ENCODE measurements at regions not wholly inside any gene's neighbourhood (a gene's known extent, or its start where the extent isn't known, plus 50 kb on each side); places are given as distances from the start of the nearest gene placed in this dataset.
"Not testable (repeated sequence)": the region's sequence is repeated elsewhere in the genome, so short reads cannot be mapped to it uniquely, and the experiment has no call there.

DNA sequence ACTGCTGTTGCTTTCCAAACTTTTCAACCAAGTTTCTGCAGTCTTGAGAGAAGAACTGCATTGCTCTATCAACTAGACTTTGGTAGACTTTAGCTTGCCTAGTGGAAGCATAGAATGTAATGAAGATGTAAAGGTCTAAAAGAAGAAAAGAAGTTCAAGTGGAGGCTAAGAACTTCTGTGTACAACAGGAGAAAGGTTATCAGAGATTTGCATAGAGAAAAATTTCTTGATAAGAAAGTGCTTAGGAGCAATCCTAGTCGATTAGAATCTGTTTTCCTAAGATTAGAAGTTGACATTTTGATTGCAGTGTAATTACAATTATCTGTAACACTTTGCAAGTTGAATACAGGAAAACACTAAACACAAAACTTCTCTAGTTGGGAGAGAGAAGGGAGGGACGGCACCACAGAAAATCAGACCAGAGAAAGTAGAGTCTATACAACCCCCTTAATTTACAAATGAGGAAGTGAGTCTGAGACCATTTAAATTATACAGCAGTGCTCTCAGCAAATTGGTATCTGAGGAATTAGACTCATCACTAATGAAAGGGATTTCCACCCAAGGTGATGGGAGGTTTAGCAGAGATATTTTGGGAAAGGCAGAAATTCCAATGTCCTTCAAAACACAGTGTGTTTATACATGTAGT, 194.3 kb upstream of the MARCKS start:
- no peak for DNase-seq

DNA sequence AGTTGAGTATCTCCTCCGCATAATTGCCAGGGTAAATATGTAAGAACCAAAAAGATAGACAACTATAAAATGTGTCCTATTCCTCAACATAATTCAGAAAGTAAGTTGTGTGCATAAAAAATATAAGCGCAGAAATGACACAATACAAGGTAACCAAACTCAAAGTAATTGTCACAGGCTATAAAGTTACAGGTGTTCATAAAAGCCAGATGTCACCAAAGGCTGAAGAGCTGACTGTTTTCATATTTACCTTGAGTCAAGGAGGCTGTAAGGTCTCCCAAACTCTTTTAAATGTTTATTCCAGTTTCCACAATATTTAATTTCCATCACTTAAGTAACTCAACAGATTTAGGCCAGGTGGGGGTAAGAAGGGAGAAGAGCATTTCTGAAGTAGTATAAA, 192.2 kb upstream of the MARCKS start:
- no peak for DNase-seq

DNA sequence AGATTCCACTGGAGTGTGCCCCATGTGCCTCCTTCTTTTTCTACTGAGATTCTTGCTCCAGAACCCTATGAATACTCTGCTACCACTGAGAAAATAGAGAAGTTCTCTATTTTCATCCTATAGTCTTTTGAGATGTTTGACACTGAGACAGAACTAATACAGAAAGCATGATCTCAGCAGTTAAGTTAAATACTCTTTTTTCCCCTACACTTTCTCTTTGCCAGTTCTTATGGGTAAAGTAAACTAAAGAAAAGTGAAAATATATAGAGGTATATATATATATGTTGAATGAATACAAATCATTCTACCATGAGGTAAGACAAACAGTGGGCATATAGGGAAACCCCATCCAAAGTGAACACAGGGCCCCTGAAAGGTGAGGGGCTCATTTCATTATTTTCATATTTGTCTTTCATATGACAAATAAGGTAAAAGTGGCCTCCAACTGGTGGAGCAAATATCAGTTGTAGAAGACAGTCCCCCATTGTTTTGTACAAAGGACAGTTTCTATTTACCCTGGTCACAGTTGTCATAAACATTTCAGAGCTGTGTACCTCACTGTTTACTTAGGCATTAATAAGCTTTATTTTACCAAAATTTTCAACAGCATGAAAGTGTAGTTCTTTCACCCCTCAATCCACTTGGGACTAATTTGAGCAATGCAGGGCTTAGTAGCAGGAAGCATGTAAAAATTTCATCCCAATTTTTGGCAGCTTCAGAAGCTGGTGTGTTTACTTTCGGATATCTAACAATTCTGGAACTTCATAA, 188.3 kb upstream of the MARCKS start:
- DNase-seq = no peak

DNA sequence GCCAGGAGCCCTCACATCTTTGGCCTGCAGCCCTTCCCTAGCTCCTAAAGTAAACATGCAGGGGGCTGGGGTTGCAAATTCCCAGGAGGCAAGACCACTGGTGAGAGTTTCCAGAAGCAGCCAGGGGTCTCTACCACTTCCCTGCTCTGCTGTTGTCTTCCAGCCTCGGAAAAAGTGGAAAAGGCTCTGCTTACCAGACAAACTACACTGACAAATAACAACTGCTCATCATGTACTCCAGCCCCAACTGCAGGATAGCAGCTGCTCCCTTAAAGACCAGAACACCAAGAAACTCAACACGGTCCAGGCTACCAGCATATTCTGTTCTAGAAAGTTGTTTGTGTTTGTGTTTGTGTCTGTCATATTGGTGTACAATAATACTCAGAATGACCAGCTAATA, 187.5 kb upstream of the MARCKS start:
- no peak for DNase-seq

DNA sequence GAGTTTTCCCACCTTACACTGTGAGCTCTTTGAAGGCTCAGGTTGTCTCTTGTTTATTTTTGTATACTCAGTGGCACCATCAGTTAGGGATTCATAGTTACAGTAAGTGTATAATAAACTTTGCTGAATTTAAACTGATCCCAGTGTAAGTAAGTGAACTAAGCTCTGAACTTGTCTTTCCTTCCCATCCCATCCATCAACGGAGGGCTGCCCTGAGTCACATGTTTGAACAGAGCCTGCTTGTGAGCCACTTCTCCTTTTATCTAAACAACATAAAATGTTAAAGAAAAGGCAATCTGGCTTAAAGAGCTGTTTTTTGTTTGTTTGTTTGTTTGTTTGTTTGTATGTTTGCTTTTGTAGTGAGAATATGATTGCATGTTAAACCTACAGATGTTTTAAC, 185.7 kb upstream of the MARCKS start:
- DNase-seq = no peak

DNA sequence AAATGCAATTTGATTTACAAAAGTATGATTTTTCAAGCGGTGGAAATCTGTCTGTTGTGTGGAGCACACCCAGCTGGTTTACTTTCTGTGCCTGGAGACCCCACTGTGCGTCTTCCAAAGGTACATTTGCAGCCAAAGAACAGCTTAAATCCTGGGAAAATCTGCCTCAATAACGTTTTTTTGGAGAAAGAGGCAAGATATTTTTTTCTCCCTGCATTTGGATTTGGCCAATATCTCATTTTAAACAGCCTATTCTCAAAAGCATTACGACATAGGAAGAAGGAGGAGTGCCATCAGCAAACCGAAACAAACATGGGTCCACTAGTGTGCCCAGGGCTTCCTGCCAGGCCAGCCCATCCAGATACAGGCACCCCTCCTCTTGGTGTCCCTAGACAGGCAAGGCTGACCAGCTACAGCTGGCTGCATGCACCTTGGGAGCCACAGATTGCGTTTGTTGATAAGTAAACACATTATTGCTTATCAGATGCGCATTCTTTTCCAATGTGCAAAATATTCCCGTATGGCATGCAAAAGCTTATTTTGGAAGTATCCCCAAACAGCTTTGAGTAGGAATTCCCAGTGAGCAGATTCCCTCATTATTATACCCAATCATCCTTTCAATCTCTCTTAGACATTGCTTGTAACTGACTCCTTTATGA, 184.5 kb upstream of the MARCKS start:
- DNase-seq = peak; percentile 57

GRCh38 chr6:113674075-113674474, 183.1 kb upstream of the MARCKS start:
- DNase-seq = no peak

DNA sequence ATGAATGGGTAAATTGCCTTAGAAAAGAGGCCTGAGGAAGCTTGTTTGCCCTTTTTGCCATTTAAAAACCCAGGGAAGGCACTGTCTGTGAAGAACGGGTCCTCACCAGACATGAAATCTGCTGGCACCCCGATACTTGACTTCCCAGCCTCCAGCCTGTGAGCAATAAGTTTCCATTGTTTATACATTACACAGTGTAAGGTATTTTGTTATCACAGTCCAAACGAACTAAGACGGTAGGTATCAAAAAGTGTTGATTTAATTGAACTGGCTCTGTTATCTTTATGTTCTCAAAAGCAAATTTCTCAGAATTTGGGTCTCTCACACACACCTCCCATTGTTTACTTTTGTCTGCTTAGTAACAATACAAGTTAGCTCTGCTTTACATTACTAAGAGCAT, 181.1 kb upstream of the MARCKS start:
- DNase-seq = no peak

DNA sequence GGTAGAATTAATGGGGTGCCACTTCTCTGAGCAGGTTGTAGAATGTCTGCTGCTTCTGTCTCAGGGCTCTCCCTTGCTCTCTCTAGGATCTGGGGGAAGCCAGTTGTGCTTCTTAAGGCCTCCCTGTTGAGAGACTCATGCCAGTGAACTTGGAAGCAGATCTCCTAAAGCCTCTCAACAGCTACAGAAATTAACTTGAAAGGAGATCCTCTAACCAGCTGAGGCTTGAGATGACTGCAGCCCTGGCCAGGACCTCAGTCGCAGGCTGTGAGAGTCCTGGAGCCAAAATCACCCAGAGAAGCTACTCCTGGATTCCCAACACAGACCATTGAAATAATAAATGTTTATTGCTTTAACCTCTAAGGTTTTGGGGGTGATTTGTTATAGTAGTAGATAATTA, 180.2 kb upstream of the MARCKS start:
- no peak for DNase-seq

DNA sequence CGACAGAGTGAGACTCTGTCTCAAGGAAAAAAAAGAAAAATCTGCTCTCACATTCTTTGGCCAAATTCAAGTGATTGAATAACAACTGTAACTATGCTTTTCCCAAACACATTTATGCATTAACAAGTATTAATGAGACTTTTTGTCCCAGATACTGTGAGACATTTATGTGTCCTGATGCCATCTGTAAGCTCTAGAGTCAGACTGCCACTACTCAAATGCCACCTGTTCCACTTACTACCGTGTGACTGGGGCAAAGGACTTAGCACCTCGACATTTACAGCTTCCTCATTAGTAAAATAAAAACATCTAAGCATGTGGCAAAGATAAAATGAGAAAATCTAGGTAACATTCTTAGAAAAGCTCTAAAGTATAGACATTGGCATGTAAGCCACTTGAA, 178.1 kb upstream of the MARCKS start:
- no peak for DNase-seq

DNA sequence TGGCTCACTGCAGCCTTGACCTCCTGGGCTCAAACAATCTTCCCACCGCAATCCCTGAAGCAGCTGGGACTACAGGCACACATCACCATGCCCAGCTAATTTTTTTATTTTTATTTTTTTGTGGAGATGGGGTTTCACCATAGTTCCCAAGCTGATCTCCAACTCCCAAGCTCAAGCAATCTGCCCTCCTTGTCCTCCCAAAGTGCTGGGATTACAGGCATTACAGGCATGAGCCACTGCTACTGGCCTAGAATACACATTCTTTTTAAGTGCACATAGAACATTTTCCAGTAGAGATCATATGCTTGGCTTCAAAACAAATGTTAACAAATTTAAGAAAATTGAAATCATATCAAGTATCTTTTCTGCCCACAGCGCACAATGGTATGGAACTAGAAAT, 176.8 kb upstream of the MARCKS start:
- no peak for DNase-seq

GRCh38 chr6:113683968-113684367, 173.2 kb upstream of the MARCKS start:
- DNase-seq = no peak

DNA sequence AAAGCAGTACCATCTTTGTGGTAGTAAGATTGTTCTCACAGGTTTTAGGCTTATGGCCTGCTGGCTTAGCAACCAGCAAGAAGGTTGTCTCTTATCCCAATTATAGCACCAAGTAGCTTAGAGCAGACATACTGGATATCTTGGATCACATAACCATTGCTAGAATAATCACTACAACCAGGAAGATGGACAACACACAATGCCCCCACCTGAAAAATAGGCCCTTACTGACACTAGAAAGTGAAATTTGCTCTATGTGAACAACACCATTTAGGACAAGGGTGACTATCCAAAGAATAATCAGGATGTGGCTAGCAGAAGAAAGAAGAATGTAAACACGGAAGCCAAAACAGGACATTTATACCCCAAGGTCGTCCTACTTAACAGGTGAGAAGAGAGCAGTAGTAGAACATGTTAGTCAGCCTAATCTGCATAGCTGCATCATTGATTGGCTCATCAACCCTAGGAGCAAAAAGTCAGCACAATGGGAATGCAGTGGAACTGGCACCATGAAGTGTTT, 172.7 kb upstream of the MARCKS start:
- no peak for DNase-seq

- no peak for DNase-seq
Measured at GRCh38 chr6:113686049-113686448, 171.1 kb upstream of the MARCKS start.

DNA sequence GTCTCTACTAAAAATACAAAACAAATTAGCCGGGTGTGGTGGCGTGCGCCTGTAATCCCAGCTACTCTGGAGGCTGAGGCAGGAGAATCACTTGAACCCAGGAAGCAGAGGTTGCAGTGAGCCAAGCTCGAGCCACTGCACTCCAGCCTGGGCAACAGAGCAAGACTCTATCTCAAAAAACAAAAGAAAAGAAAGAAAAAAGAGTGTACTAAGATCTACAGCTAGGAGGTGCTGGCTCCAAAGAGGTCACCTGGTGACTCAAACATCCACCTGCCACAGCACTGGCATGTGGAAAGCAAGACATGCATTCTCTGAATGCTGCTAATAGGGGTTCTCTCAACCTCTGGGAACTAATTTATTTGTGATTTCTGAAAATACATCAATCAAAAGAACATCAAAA, 167.5 kb upstream of the MARCKS start:
- not testable (repeated sequence) for DNase-seq

DNA sequence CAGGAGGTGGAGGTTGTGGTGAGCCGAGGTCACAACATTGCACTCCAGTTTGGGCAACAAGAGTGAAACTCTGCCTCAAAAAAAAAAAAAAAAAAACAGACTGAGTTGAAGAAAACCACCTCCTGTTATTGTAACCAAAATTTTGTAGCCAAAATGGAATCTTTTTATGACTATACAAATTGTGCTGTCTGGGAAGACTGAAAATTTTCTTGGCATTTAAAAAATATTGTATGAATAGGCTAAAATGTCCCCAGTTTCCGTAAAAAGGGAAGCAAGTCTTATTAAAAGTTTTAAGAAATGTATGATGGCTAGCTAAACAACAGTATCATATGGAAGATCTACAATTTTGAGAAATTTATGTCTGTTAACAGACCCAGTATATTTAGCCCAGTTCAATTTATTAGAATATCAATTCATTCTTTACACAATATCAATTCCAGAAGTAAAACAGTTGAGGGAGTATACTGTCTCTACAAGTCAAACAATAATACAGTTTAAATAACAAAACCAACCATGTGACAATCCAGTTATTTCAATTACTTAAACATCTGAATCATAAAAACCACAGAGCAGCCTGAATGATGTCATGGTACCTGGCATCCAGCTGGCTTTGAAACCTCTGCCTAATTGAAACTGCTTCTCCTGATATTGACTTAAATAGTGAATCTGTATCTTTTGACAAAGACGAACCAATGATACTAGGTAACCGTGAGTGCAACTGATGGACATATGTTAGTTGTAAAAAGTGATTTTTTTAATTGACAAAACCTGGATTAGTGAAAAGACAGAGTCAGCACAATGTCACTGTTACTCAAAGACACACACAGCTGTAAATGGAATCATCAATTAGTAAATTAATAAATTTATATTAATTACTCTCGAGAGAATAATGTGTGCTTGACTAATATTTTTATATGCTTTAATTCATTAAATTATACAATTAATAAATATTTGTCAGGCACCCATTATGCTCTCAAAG, 166.6 kb upstream of the MARCKS start:
- DNase-seq = peak; percentile 62

GRCh38 chr6:113691260-113691656, 165.9 kb upstream of the MARCKS start:
- DNase-seq = no peak

- no peak for DNase-seq
Measured at GRCh38 chr6:113693851-113694250, 163.3 kb upstream of the MARCKS start.

- DNase-seq = no peak
Measured at GRCh38 chr6:113694278-113695077, 162.7 kb upstream of the MARCKS start.

- DNase-seq = no peak
Measured at GRCh38 chr6:113695516-113695915, 161.6 kb upstream of the MARCKS start.

- DNase-seq = no peak
Measured at GRCh38 chr6:113696960-113697359, 160.2 kb upstream of the MARCKS start.

Measured in islet precursor cell (in vitro differentiated cells).